HCT116 (cell line): ENCODE measurements at regions not wholly inside any gene's neighbourhood (a gene's known extent, or its start where the extent isn't known, plus 50 kb on each side); places are given as distances from the start of the nearest gene placed in this dataset.

Experiments used
- ATAC-seq: fragments of 200-7000 bp; cut with Tn5 transposase; 2 replicates; pipeline ENCODE4 v1.9.1; 2020; ENCODE audit warnings: mild to moderate bottlenecking, moderate library complexity
- BruUV-seq: library from RNA; stranded (reverse); fragments of 400-500 nt; replicated peaks from 2 replicates; lab custom pipeline; 2021; lab: Mats Ljungman, UMichigan
- CTCF ChIA-PET: fragments of 300-600 bp; sonication (Branson Sonifier 250); formaldehyde crosslinking; loops from one replicate; lab custom pipeline; 2021; ENCODE audit warnings: antibody characterized with exemption; lab: Charles Lee
- POLR2A ChIA-PET: fragments of 300-600, 350-600 bp; sonication (Branson Sonifier 250); formaldehyde crosslinking; loops from one replicate; lab custom pipeline; 2021; ENCODE audit warnings: antibody characterized with exemption; lab: Charles Lee
- RAD21 ChIA-PET, 2 experiments: fragments of 300-600 bp; sonication (Branson Sonifier 250); formaldehyde crosslinking; loops; one replicate each; lab custom pipeline; 2023; ENCODE audit warnings: low total read pairs in 2 of 2; ENCODE audit not compliant: uncharacterized antibody in 2 of 2, unreplicated experiment in 2 of 2, low non-redundant PET in 1 of 2; lab: Charles Lee
- DNase-seq: peaks from one replicate; pipeline ENCODE4 v3.0.0-alpha.2; 2010; ENCODE audit warnings: low read depth, low spot score
- H2AFZ ChIP-seq: fragments of 200-600 bp; shearing (Covaris generic), sonication (generic); 2 replicates; pipeline ENCODE4 v1.6.1; 2017; ENCODE audit warnings: low read depth, mixed run types, mixed read lengths, antibody characterized with exemption, low read length; ENCODE audit not compliant: poor library complexity, severe bottlenecking
- H3K27ac ChIP-seq: 2 replicates; pipeline ENCODE4 v1.5.1; 2012; ENCODE audit warnings: low read depth, low read length
- H3K27me3 ChIP-seq: fragments of 200-600 bp; sonication (generic); 2 replicates; pipeline ENCODE4 v1.6.1; 2016; ENCODE audit warnings: mixed run types, low read length, mixed read lengths; ENCODE audit not compliant: insufficient read depth
- H3K36me3 ChIP-seq, 2 experiments: fragments of 200-500 bp in 1 of 2; fragments of 200-600 bp in 1 of 2; sonication (Bioruptor generic) in 1 of 2; sonication (generic) in 1 of 2; 2 replicates each; pipeline versions ENCODE4 v1.5.1 to v1.6.1; 2014 to 2016; ENCODE audit warnings: low read length in 2 of 2, inconsistent platforms in 1 of 2, mixed read lengths in 1 of 2, mixed run types in 1 of 2; ENCODE audit not compliant: insufficient read depth in 2 of 2, control insufficient read depth in 1 of 2
- H3K4me1 ChIP-seq, 2 experiments: fragments of 200-600 bp in 1 of 2; sonication (generic) in 1 of 2; 2 replicates each; pipeline versions ENCODE4 v1.5.1 to v1.6.1; 2012 to 2017; ENCODE audit warnings: low read length in 2 of 2, inconsistent platforms in 1 of 2, mild to moderate bottlenecking in 1 of 2, mixed read lengths in 1 of 2, mixed run types in 1 of 2, moderate library complexity in 1 of 2; ENCODE audit not compliant: insufficient read depth in 2 of 2, control insufficient read depth in 1 of 2
- H3K4me2 ChIP-seq: fragments of 200-600 bp; sonication (generic); 2 replicates; pipeline ENCODE4 v1.6.1; 2017; ENCODE audit warnings: mixed run types, low read length, mixed read lengths
- H3K4me3 ChIP-seq, 2 experiments: fragments of 200-600 bp in 1 of 2; sonication (generic) in 1 of 2; replicated peaks in 1 of 2; 2 replicates each; pipeline ENCODE4 v1.5.1; 2011 to 2016; ENCODE audit warnings: low read length in 2 of 2, control low read depth in 1 of 2, low read depth in 1 of 2, mild to moderate bottlenecking in 1 of 2, mixed read lengths in 1 of 2, mixed run types in 1 of 2
- H3K79me2 ChIP-seq: fragments of 200-600 bp; sonication (generic); 2 replicates; pipeline ENCODE4 v1.6.1; 2017; ENCODE audit warnings: mild to moderate bottlenecking, mixed run types, low read length, moderate library complexity, mixed read lengths; ENCODE audit not compliant: insufficient read depth
- H3K9ac ChIP-seq: fragments of 200-600 bp; sonication (generic); 2 replicates; pipeline ENCODE4 v1.6.1; 2016; ENCODE audit warnings: low read length, mixed read lengths
- H3K9me2 ChIP-seq: fragments of 200-600 bp; sonication (generic), shearing (Covaris generic); 2 replicates; pipeline ENCODE4 v1.6.1; 2017; ENCODE audit warnings: mixed run types, mild to moderate bottlenecking, moderate library complexity; ENCODE audit not compliant: insufficient read depth
- H3K9me3 ChIP-seq, 2 experiments: fragments of 200-500 bp in 1 of 2; fragments of 200-600 bp in 1 of 2; sonication (Bioruptor generic) in 1 of 2; sonication (generic) in 1 of 2; 2 replicates each; pipeline ENCODE4 v1.6.1; 2014 to 2017; ENCODE audit warnings: low read length in 2 of 2, mixed read lengths in 2 of 2, inconsistent platforms in 1 of 2, low read depth in 1 of 2, mild to moderate bottlenecking in 1 of 2, mixed run types in 1 of 2, moderate library complexity in 1 of 2; ENCODE audit not compliant: control insufficient read depth in 1 of 2, insufficient read depth in 1 of 2
- H4K20me1 ChIP-seq: fragments of 200-600 bp; sonication (generic), shearing (Covaris generic); 2 replicates; pipeline ENCODE4 v1.6.1; 2017; ENCODE audit warnings: mixed run types, mild to moderate bottlenecking, moderate library complexity; ENCODE audit not compliant: insufficient read depth
- CBX3 ChIP-seq: IDR thresholded peaks from 2 replicates; pipeline ENCODE4 v1.6.1; 2012; ENCODE audit warnings: low read depth
- CEBPB ChIP-seq: IDR thresholded peaks from 2 replicates; pipeline ENCODE4 v1.6.1; 2012; ENCODE audit warnings: low read depth
- EGR1 ChIP-seq: IDR thresholded peaks from 2 replicates; pipeline ENCODE4 v1.6.1; 2012; ENCODE audit warnings: low read depth
- ELF1 ChIP-seq: IDR thresholded peaks from 2 replicates; pipeline ENCODE4 v1.6.1; 2012; ENCODE audit warnings: low read depth, borderline replicate concordance
- EZH2 ChIP-seq: fragments of 200-600 bp; sonication (generic); IDR thresholded peaks from 2 replicates; pipeline ENCODE4 v1.6.1; 2017; ENCODE audit warnings: antibody characterized with exemption, mixed run types
- EZH2phosphoT487 ChIP-seq: fragments of 200-600 bp; IDR thresholded peaks from 2 replicates; pipeline ENCODE4 v1.6.1; 2018; ENCODE audit warnings: antibody characterized with exemption, borderline replicate concordance
- FOSL1 ChIP-seq: IDR thresholded peaks from 2 replicates; pipeline ENCODE4 v1.6.1; 2012; ENCODE audit warnings: low read depth
- JUND ChIP-seq: IDR thresholded peaks from 2 replicates; pipeline ENCODE4 v1.6.1; 2012
- MAX ChIP-seq: IDR thresholded peaks from 2 replicates; pipeline ENCODE4 v1.6.1; 2012
- POLR2AphosphoS5 ChIP-seq: IDR thresholded peaks from 2 replicates; pipeline ENCODE4 v1.6.1; 2011; ENCODE audit warnings: mild to moderate bottlenecking, low read depth, low read length, moderate library complexity
- RAD21 ChIP-seq: IDR thresholded peaks from 2 replicates; pipeline ENCODE4 v1.6.1; 2012; ENCODE audit warnings: low read depth, mild to moderate bottlenecking
- SIN3A ChIP-seq: IDR thresholded peaks from 2 replicates; pipeline ENCODE4 v1.6.1; 2012; ENCODE audit warnings: low read depth
- SP1 ChIP-seq: IDR thresholded peaks from 2 replicates; pipeline ENCODE4 v1.6.1; 2012; ENCODE audit warnings: low read depth
- SRF ChIP-seq: IDR thresholded peaks from 2 replicates; pipeline ENCODE4 v1.6.1; 2012; ENCODE audit warnings: low read depth
- TCF7L2 ChIP-seq: IDR thresholded peaks from 2 replicates; pipeline ENCODE4 v1.7.0; 2011; ENCODE audit warnings: borderline replicate concordance, inconsistent platforms; ENCODE audit not compliant: insufficient read depth, insufficient read length; ENCODE audit errors: extremely low read depth
- ZBTB33 ChIP-seq: IDR thresholded peaks from 2 replicates; pipeline ENCODE4 v1.6.1; 2011; ENCODE audit warnings: mild to moderate bottlenecking, low read length, moderate library complexity; ENCODE audit not compliant: insufficient replicate concordance; ENCODE audit errors: extremely low read depth
- ZFX ChIP-seq: fragments of 450-650 bp; IDR thresholded peaks from 2 replicates; pipeline ENCODE4 v1.6.1; 2017
- ZNF274 ChIP-seq: fragments of 200-500 bp; sonication (Bioruptor generic); IDR thresholded peaks from 2 replicates; pipeline ENCODE4 v1.6.1; 2014; ENCODE audit warnings: mild to moderate bottlenecking, low read depth, low read length, inconsistent platforms
- intact Hi-C: fragments of 100-400 bp; cut with micrococcal nuclease; formaldehyde crosslinking; loops from 2 replicates; pipeline ENCODE4 v1.10.0; 2022

- Histone ChIP-seq H3K4me2 (no peak overlapping the region), H3K4me3 (no peak overlapping the region), H3K27me3 (no peaks in the 10 kb centered on the region), H3K79me2 (no peaks in the 10 kb centered on the region), H3K36me3 (no peaks in the 10 kb centered on the region)
- CTCF ChIA-PET = no interaction called here
- intact Hi-C loops = no loop called here
- TF ChIP-seq ZNF274 = no peak
- TF ChIP-seq SP1 = no peak
- TF ChIP-seq TCF7L2 = no peak
- no peak for TF ChIP-seq POLR2AphosphoS5
- TF ChIP-seq EZH2 = no peak
- TF ChIP-seq ELF1 = no peak
- TF ChIP-seq RAD21 = no peak
- no peak for TF ChIP-seq FOSL1
- no peak for TF ChIP-seq EZH2phosphoT487
- TF ChIP-seq SIN3A = no peak
- no peak for TF ChIP-seq MAX
- TF ChIP-seq, all 23 proteins: peak for 0
- no peak for ATAC-seq
- no peak for DNase-seq
- BruUV-seq = no TSS peak
- Histone ChIP-seq H3K4me1 (no peaks in the 10 kb centered on the region), H2AFZ (no peak overlapping the region), H4K20me1 (no peaks in the 10 kb centered on the region), H3K27ac (no peak overlapping the region), H3K9me3 (no peaks in the 10 kb centered on the region), H3K9me2 (no peaks in the 10 kb centered on the region), H3K9ac (no peak overlapping the region)
- ChIA-PET POLR2A (no interaction called here), RAD21 (no interaction called here)
These were observed 99.0 kb upstream of the DDHD1 start for GRCh38 chr14:53252141-53252540.

- no TSS peak for BruUV-seq
- no peaks in the 10 kb centered on the region for H3K36me3 ChIP-seq
- ATAC-seq (no peak), DNase-seq (no peak)
- RAD21 ChIA-PET = no interaction called here
- no peaks in the 10 kb centered on the region for H3K9me2 ChIP-seq
- H3K27me3 ChIP-seq = no peaks in the 10 kb centered on the region
- no peak overlapping the region for H3K4me3 ChIP-seq
- TF ChIP-seq RAD21 = no peak
- no peak for TF ChIP-seq EGR1
- TF ChIP-seq ZFX = no peak
- no peak for TF ChIP-seq EZH2phosphoT487
- no peak for TF ChIP-seq SP1
- TF ChIP-seq JUND = no peak
- TF ChIP-seq SIN3A = no peak
- TF ChIP-seq POLR2AphosphoS5 = no peak
- TF ChIP-seq CEBPB = no peak
- no peak for TF ChIP-seq ELF1
- TF ChIP-seq CBX3 = no peak
- TF ChIP-seq SRF = no peak
- TF ChIP-seq ZBTB33 = no peak
- POLR2A ChIA-PET = no interaction called here
- H3K79me2 ChIP-seq = no peaks in the 10 kb centered on the region
- no peaks in the 10 kb centered on the region for H4K20me1 ChIP-seq
- no peak overlapping the region for H3K27ac ChIP-seq
- CTCF ChIA-PET = no interaction called here
- no peak overlapping the region for H2AFZ ChIP-seq
- no peaks in the 10 kb centered on the region for H3K9me3 ChIP-seq
- intact Hi-C loops = no loop called here
- H3K9ac ChIP-seq = no peak overlapping the region
- no peaks in the 10 kb centered on the region for H3K4me1 ChIP-seq
- no peak overlapping the region for H3K4me2 ChIP-seq
These were observed 95.9 kb upstream of the DDHD1 start for GRCh38 chr14:53249059-53249458.
